ENCODE measurements at regions not wholly inside any gene's neighbourhood (a gene's known extent, or its start where the extent isn't known, plus 50 kb on each side); places are given as distances from the start of the nearest gene placed in this dataset.

DNA sequence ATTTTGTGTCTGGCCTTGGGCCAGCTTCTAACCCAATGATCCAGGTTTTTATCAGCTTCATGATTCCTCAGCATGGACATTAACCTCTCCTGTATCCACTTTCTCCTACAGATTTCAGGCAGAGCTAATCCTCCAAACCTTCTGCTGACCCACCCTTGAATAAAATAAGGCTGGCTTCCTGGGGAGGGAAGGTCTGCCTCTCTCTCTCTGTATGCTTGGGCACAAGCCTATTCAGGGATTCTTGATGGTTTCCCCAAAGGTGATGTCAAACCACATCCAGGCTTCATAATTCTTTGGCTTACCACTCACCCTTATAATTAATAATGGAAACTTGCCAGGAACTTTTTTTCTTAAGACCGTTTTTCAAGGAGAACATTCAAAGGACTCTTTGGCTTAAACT lies 240.1 kb downstream of the UTP18 start:
- CTCF ChIA-PET: no interaction called here
- Histone ChIP-seq H3K27me3 (ENCODE audit: insufficient read depth, low read depth) (peaks cover 7% of the 10 kb centered on the region; the same call in 1 of the 2 replicates), H3K9me2 (ENCODE audit: insufficient read depth) (no peaks in the 10 kb centered on the region), H3K36me3 (ENCODE audit: low read depth) (no peaks in the 10 kb centered on the region), H3K79me2 (ENCODE audit: low read depth) (no peaks in the 10 kb centered on the region), H3K4me1 (replicated peaks; ENCODE audit: insufficient read depth) (no peaks in the 10 kb centered on the region), H3K4me3 (no peak overlapping the region), H3K27ac (no peak overlapping the region), H4K20me1 (ENCODE audit: insufficient read depth) (no peaks in the 10 kb centered on the region), H3F3A (ENCODE audit: insufficient read depth, low read depth) (no peaks in the 10 kb centered on the region), H3K4me2 (no peak overlapping the region), H2AFZ (no peak overlapping the region), H3K9me3 (ENCODE audit: insufficient read depth, low read depth) (no peaks in the 10 kb centered on the region)
- TF ChIP-seq, protein P1, sequence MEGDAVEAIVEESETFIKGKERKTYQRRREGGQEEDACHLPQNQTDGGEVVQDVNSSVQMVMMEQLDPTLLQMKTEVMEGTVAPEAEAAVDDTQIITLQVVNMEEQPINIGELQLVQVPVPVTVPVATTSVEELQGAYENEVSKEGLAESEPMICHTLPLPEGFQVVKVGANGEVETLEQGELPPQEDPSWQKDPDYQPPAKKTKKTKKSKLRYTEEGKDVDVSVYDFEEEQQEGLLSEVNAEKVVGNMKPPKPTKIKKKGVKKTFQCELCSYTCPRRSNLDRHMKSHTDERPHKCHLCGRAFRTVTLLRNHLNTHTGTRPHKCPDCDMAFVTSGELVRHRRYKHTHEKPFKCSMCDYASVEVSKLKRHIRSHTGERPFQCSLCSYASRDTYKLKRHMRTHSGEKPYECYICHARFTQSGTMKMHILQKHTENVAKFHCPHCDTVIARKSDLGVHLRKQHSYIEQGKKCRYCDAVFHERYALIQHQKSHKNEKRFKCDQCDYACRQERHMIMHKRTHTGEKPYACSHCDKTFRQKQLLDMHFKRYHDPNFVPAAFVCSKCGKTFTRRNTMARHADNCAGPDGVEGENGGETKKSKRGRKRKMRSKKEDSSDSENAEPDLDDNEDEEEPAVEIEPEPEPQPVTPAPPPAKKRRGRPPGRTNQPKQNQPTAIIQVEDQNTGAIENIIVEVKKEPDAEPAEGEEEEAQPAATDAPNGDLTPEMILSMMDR (conservative IDR thresholded peaks at IDR 0.05): no peak
- TF ChIP-seq EZH2 (IDR thresholded peaks at IDR 0.05; ENCODE audit: low read depth): no peak
- BruUV-seq (replicated peaks): no TSS peak
- intact Hi-C loops (cut with micrococcal nuclease; ENCODE audit: unreplicated experiment): no loop called here
- POLR2A ChIA-PET (ENCODE audit: unreplicated experiment): no interaction called here
- DNase-seq: no peak

DNA sequence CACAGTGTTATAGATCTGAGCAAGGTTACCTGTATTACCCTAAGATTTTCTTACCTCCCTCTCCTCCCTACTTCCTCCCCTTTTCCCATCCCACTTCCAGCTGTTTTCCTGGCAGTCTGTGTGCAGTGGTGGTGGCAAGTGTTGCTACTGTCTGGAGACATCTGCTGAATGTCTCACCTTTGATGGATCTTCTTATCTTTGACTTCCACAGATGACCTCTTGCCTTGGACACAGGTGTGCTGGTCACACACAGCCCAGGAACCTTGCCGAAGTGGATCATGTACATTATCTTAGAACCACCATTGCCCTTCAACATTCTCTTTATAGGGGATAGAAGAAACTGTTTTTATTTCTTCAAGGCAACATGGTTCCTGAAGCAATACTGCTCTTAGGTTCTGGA lies 245.1 kb downstream of the UTP18 start:
- DNase-seq: no peak
- Histone ChIP-seq H3K4me1 (replicated peaks; ENCODE audit: insufficient read depth) (no peaks in the 10 kb centered on the region), H3K4me2 (no peak overlapping the region), H3K9me2 (ENCODE audit: insufficient read depth) (no peaks in the 10 kb centered on the region; the same call in 1 of the 2 replicates), H4K20me1 (ENCODE audit: insufficient read depth) (no peaks in the 10 kb centered on the region), H3K27me3 (ENCODE audit: insufficient read depth, low read depth) (peaks cover 10% of the 10 kb centered on the region; the same call in 1 of the 2 replicates), H3K4me3 (no peak overlapping the region), H3K27ac (no peak overlapping the region), H3F3A (ENCODE audit: insufficient read depth, low read depth) (no peaks in the 10 kb centered on the region), H2AFZ (no peak overlapping the region), H3K36me3 (ENCODE audit: low read depth) (no peaks in the 10 kb centered on the region), H3K9me3 (ENCODE audit: insufficient read depth, low read depth) (no peaks in the 10 kb centered on the region), H3K79me2 (ENCODE audit: low read depth) (no peaks in the 10 kb centered on the region)
- intact Hi-C loops (cut with micrococcal nuclease; ENCODE audit: unreplicated experiment): no loop called here
- POLR2A ChIA-PET (ENCODE audit: unreplicated experiment): no interaction called here
- CTCF ChIA-PET: no interaction called here
- no TSS peak for BruUV-seq (replicated peaks)
- TF ChIP-seq, protein P1 (conservative IDR thresholded peaks at IDR 0.05): no peak
- TF ChIP-seq EZH2 (IDR thresholded peaks at IDR 0.05; ENCODE audit: low read depth): no peak

DNA sequence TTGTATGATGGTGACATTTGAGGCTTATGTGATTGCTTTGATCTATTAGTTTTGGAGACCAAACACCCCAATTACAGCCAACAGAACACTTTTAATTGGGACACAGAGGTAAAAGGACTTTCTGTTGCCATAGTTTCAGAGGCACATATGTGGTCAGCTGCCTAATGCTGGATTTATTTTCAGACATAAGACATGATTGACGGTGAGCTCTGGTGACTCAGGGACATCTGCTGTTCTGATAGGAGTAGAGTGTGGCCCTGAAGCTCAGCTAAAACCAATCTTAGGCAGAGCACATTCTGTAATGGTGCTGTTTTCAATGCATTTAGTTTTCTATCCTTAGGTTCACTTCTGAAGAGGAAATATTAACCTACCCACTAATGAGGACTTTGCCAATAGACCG lies 247.1 kb downstream of the UTP18 start:
- no peaks in the 10 kb centered on the region for H3K4me1 ChIP-seq (replicated peaks; ENCODE audit: insufficient read depth)
- H3F3A ChIP-seq (ENCODE audit: insufficient read depth, low read depth): no peaks in the 10 kb centered on the region
- H4K20me1 ChIP-seq (ENCODE audit: insufficient read depth): no peaks in the 10 kb centered on the region
- peaks cover 28% of the 10 kb centered on the region for H3K27me3 ChIP-seq (ENCODE audit: insufficient read depth, low read depth)
- no peak overlapping the region for H2AFZ ChIP-seq
- TF ChIP-seq, protein P1 (conservative IDR thresholded peaks at IDR 0.05): no peak
- no peak for TF ChIP-seq EZH2 (IDR thresholded peaks at IDR 0.05; ENCODE audit: low read depth)
- CTCF ChIA-PET: no interaction called here
- intact Hi-C loops (cut with micrococcal nuclease; ENCODE audit: unreplicated experiment): no loop called here
- BruUV-seq (replicated peaks): no TSS peak
- no peak overlapping the region for H3K4me2 ChIP-seq
- H3K36me3 ChIP-seq (ENCODE audit: low read depth): no peaks in the 10 kb centered on the region
- H3K79me2 ChIP-seq (ENCODE audit: low read depth): no peaks in the 10 kb centered on the region
- POLR2A ChIA-PET (ENCODE audit: unreplicated experiment): no interaction called here
- no peak overlapping the region for H3K27ac ChIP-seq
- no peak overlapping the region for H3K4me3 ChIP-seq
- H3K9me3 ChIP-seq (ENCODE audit: insufficient read depth, low read depth): no peaks in the 10 kb centered on the region
- no peak for DNase-seq
- no peaks in the 10 kb centered on the region; the same call in 1 of the 2 replicates for H3K9me2 ChIP-seq (ENCODE audit: insufficient read depth)
